ENCODE measurements at regions not wholly inside any gene's neighbourhood (a gene's known extent, or its start where the extent isn't known, plus 50 kb on each side); places are given as distances from the start of the nearest gene placed in this dataset.

- no peak for TF ChIP-seq GATA2 (IDR thresholded peaks at IDR 0.05; ENCODE audit: low read depth, low read length)
- TF ChIP-seq GATA3 (IDR thresholded peaks at IDR 0.05; ENCODE audit: low read depth, low read length), result no peak
Observed at GRCh38 chr2:180763263-180763989, 217.0 kb upstream of the UBE2E3 start.
